H1 (cell line): ENCODE measurements at regions not wholly inside any gene's neighbourhood (a gene's known extent, or its start where the extent isn't known, plus 50 kb on each side); places are given as distances from the start of the nearest gene placed in this dataset.

Source experiments
- CEBPB ChIP-seq: IDR thresholded peaks from 2 replicates; pipeline ENCODE4 v1.6.1; 2012; ENCODE audit warnings: low read depth, low read length
- CHD2 ChIP-seq: IDR thresholded peaks from 2 replicates; pipeline ENCODE4 v1.6.1; 2012; ENCODE audit warnings: low read length, improper control_type of control experiment
- EGR1 ChIP-seq: IDR thresholded peaks from 2 replicates; pipeline ENCODE4 v1.6.1; 2011; ENCODE audit warnings: low read depth, low read length, borderline replicate concordance
- EP300 ChIP-seq, 2 experiments: IDR thresholded peaks; 1 replicate in 1 of 2; 2 replicates in 1 of 2; pipeline ENCODE4 v1.6.1; 2011 to 2012; ENCODE audit warnings: low read depth in 2 of 2, low read length in 2 of 2, mild to moderate bottlenecking in 2 of 2, borderline replicate concordance in 1 of 2, inconsistent platforms in 1 of 2, moderate library complexity in 1 of 2
- HDAC2 ChIP-seq, 2 experiments: fragments of 300-600 bp in 1 of 2; sonication (generic) in 1 of 2; IDR thresholded peaks; 2 replicates each; pipeline ENCODE4 v1.6.1; 2011 to 2012; ENCODE audit warnings: low read depth in 2 of 2, low read length in 2 of 2, mild to moderate bottlenecking in 2 of 2, moderate library complexity in 2 of 2, borderline replicate concordance in 1 of 2, inconsistent platforms in 1 of 2
- POLR2A ChIP-seq, 2 experiments: IDR thresholded peaks; 1 replicate in 1 of 2; 2 replicates in 1 of 2; pipeline ENCODE4 v1.6.1; 2011; ENCODE audit warnings: low read depth in 2 of 2, low read length in 2 of 2, mild to moderate bottlenecking in 2 of 2; ENCODE audit errors: control extremely low read depth in 1 of 2
- RFX5 ChIP-seq: IDR thresholded peaks from 2 replicates; pipeline ENCODE4 v1.6.1; 2011; ENCODE audit warnings: low read depth, low read length, improper control_type of control experiment, borderline replicate concordance
- SP2 ChIP-seq: IDR thresholded peaks from 2 replicates; pipeline ENCODE4 v1.6.1; 2012; ENCODE audit warnings: mild to moderate bottlenecking, low read length, inconsistent platforms
- TAF1 ChIP-seq: IDR thresholded peaks from 2 replicates; pipeline ENCODE4 v1.6.1; 2011; ENCODE audit warnings: mild to moderate bottlenecking, low read depth, low read length
- TBP ChIP-seq: IDR thresholded peaks from 2 replicates; pipeline ENCODE4 v1.6.1; 2011; ENCODE audit warnings: low read depth, low read length, improper control_type of control experiment
- TEAD4 ChIP-seq: IDR thresholded peaks from 2 replicates; pipeline ENCODE4 v1.6.1; 2012; ENCODE audit warnings: low read depth, low read length, inconsistent platforms, mixed read lengths
- ZNF274 ChIP-seq: IDR thresholded peaks from 2 replicates; pipeline ENCODE4 v1.7.0; 2012; ENCODE audit warnings: low read length, borderline replicate concordance; ENCODE audit errors: extremely low read depth
- TF ChIP-seq, protein P1 (sequence below), 3 experiments: IDR thresholded peaks; 1 replicate in 2 of 3; 2 replicates in 1 of 3; pipeline versions ENCODE4 v1.5.1 to v1.6.1; 2011; ENCODE audit warnings: low read length in 3 of 3, mild to moderate bottlenecking in 3 of 3, inconsistent platforms in 2 of 3, low read depth in 1 of 3, moderate library complexity in 1 of 3; ENCODE audit not compliant: insufficient read depth in 1 of 3; ENCODE audit errors: control extremely low read depth in 1 of 3

DNA sequence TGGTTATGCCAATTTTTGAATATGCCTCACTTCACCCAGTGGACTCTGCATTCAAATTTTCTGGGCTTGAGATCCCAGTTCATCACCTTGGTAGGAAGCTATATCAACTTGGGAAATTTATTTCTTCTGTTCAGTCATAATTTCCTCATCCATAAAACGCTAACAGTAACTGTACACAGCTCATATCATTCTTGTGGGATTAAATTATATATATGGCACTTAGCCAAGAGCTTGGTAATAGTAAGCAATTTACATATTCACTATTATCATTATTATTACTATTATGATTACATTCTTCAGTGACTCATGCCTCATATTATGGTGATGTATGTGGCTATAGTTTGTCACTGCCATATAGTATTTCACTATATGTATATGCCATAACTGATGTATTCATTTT is 177.6 kb downstream of the CPE start:
- TF ChIP-seq HDAC2 (IDR thresholded peaks at IDR 0.05; ENCODE audit: borderline replicate concordance in 1 of 2, low read depth in 2 of 2, low read length in 2 of 2), result no peak
- no peak for TF ChIP-seq POLR2A (IDR thresholded peaks at IDR 0.05; ENCODE audit: control extremely low read depth in 1 of 2, low read depth in 2 of 2, low read length in 2 of 2)
- no peak for TF ChIP-seq SP2
- TF ChIP-seq, protein P1, sequence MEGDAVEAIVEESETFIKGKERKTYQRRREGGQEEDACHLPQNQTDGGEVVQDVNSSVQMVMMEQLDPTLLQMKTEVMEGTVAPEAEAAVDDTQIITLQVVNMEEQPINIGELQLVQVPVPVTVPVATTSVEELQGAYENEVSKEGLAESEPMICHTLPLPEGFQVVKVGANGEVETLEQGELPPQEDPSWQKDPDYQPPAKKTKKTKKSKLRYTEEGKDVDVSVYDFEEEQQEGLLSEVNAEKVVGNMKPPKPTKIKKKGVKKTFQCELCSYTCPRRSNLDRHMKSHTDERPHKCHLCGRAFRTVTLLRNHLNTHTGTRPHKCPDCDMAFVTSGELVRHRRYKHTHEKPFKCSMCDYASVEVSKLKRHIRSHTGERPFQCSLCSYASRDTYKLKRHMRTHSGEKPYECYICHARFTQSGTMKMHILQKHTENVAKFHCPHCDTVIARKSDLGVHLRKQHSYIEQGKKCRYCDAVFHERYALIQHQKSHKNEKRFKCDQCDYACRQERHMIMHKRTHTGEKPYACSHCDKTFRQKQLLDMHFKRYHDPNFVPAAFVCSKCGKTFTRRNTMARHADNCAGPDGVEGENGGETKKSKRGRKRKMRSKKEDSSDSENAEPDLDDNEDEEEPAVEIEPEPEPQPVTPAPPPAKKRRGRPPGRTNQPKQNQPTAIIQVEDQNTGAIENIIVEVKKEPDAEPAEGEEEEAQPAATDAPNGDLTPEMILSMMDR (IDR thresholded peaks at IDR 0.05; ENCODE audit: control extremely low read depth in 1 of 3, insufficient read depth in 1 of 3, low read depth in 1 of 3, low read length in 3 of 3), result no peak
- TF ChIP-seq EP300 (IDR thresholded peaks at IDR 0.05; ENCODE audit: borderline replicate concordance in 1 of 2, low read depth in 2 of 2, low read length in 2 of 2), result no peak
- no peak for TF ChIP-seq TAF1
- no peak for TF ChIP-seq CEBPB
- no peak for TF ChIP-seq CHD2
- TF ChIP-seq ZNF274, result no peak
- TF ChIP-seq TEAD4, result no peak
- no peak for TF ChIP-seq EGR1
- no peak for TF ChIP-seq TBP
- no peak for TF ChIP-seq RFX5
